GM23338 (cell line): ENCODE measurements at regions not wholly inside any gene's neighbourhood (a gene's known extent, or its start where the extent isn't known, plus 50 kb on each side); places are given as distances from the start of the nearest gene placed in this dataset.

Experiments used
- ATAC-seq: fragments of 200-7000 bp; cut with Tn5 transposase; 3 replicates; pipeline ENCODE4 v1.9.1; 2020
- DNase-seq: peaks from one replicate; pipeline ENCODE4 v3.0.0-alpha.2; 2015; ENCODE audit warnings: low spot score
- H2AFZ ChIP-seq: fragments of 200-600 bp; sonication (generic); 2 replicates; pipeline ENCODE4 v1.8.0; 2016; ENCODE audit warnings: antibody characterized with exemption, mild to moderate bottlenecking, moderate library complexity
- H3F3A ChIP-seq: fragments of 200-600 bp; sonication (generic); replicated peaks from 2 replicates; pipeline ENCODE4 v1.8.0; 2017; ENCODE audit warnings: antibody characterized with exemption, mixed run types, low read depth
- H3K27ac ChIP-seq: fragments of 200-600 bp; sonication (generic); 2 replicates; pipeline ENCODE4 v1.6.1; 2016; ENCODE audit warnings: low read depth
- H3K27me3 ChIP-seq: fragments of 200-600 bp; sonication (generic); 2 replicates; pipeline ENCODE4 v1.8.0; 2016; ENCODE audit warnings: mild to moderate bottlenecking, mixed run types, moderate library complexity; ENCODE audit not compliant: insufficient read depth
- H3K36me3 ChIP-seq: fragments of 200-600 bp; sonication (generic); 2 replicates; pipeline ENCODE4 v1.8.0; 2016; ENCODE audit warnings: mild to moderate bottlenecking; ENCODE audit not compliant: insufficient read depth
- H3K4me1 ChIP-seq: fragments of 200-600 bp; sonication (generic); 2 replicates; pipeline ENCODE4 v1.8.0; 2016; ENCODE audit warnings: mild to moderate bottlenecking, moderate library complexity; ENCODE audit not compliant: insufficient read depth
- H3K4me2 ChIP-seq: fragments of 200-600 bp; sonication (generic); 2 replicates; pipeline ENCODE4 v1.7.1; 2017; ENCODE audit warnings: mixed run types
- H3K4me3 ChIP-seq: fragments of 200-600 bp; sonication (generic); 2 replicates; pipeline ENCODE4 v1.6.1; 2016; ENCODE audit warnings: mixed run types
- H3K79me2 ChIP-seq: fragments of 200-600 bp; sonication (generic); replicated peaks from 2 replicates; pipeline ENCODE4 v1.8.0; 2017; ENCODE audit warnings: mild to moderate bottlenecking; ENCODE audit not compliant: insufficient read depth
- H3K9me2 ChIP-seq: fragments of 200-600 bp; sonication (generic); 2 replicates; pipeline ENCODE4 v1.8.0; 2017; ENCODE audit not compliant: insufficient read depth
- H4K20me1 ChIP-seq: fragments of 200-600 bp; sonication (generic); replicated peaks from 2 replicates; pipeline ENCODE4 v1.8.0; 2017; ENCODE audit warnings: mild to moderate bottlenecking; ENCODE audit not compliant: insufficient read depth
- H3K27ac Mint-ChIP-seq: 2 replicates; pipeline ENCODE4 v1.8.0; 2020; ENCODE audit warnings: inconsistent platforms, mild to moderate bottlenecking, moderate library complexity, mixed read lengths
- H3K27me3 Mint-ChIP-seq: 3 replicates; pipeline ENCODE4 v1.8.0; 2022; ENCODE audit warnings: low read depth, mild to moderate bottlenecking, moderate library complexity, mixed read lengths, inconsistent platforms; ENCODE audit not compliant: insufficient read depth, poor library complexity
- H3K36me3 Mint-ChIP-seq: 3 replicates; pipeline ENCODE4 v1.8.0; 2021; ENCODE audit warnings: low read depth, mild to moderate bottlenecking, inconsistent platforms, moderate library complexity, mixed read lengths
- H3K4me1 Mint-ChIP-seq: 3 replicates; pipeline ENCODE4 v1.8.0; 2020; ENCODE audit warnings: mild to moderate bottlenecking, inconsistent platforms, mixed read lengths
- H3K4me3 Mint-ChIP-seq: 3 replicates; pipeline ENCODE4 v1.8.0; 2021; ENCODE audit warnings: moderate library complexity, mild to moderate bottlenecking, inconsistent platforms, mixed read lengths
- H3K9me3 Mint-ChIP-seq: 3 replicates; pipeline ENCODE4 v1.8.0; 2020; ENCODE audit warnings: moderate library complexity, mild to moderate bottlenecking, inconsistent platforms, mixed read lengths
- CTCF ChIP-seq, 2 experiments: fragments of 200-600 bp in 1 of 2; sonication (generic) in 1 of 2; conservative IDR thresholded peaks; 2 replicates each; pipeline versions ENCODE4 v1.5.1 to v1.6.1; 2016 to 2017; ENCODE audit warnings: antibody characterized with exemption in 2 of 2, low read depth in 2 of 2, mild to moderate bottlenecking in 2 of 2, moderate library complexity in 1 of 2
- ETS1 ChIP-seq: IDR thresholded peaks from 2 replicates; pipeline ENCODE4 v1.6.1; 2016; ENCODE audit warnings: antibody characterized with exemption
- EZH2 ChIP-seq: fragments of 200-600 bp; sonication (generic); IDR thresholded peaks from one replicate; pipeline ENCODE4 v1.8.0; 2017; ENCODE audit warnings: antibody characterized with exemption, mild to moderate bottlenecking, low read depth; ENCODE audit not compliant: unreplicated experiment
- EZH2phosphoT487 ChIP-seq: fragments of 200-600 bp; sonication (generic); IDR thresholded peaks from one replicate; pipeline ENCODE4 v1.8.1; 2018; ENCODE audit warnings: antibody characterized with exemption; ENCODE audit not compliant: unreplicated experiment
- JUNB ChIP-seq: IDR thresholded peaks from one replicate; pipeline ENCODE4 v1.6.1; 2016; ENCODE audit warnings: antibody characterized with exemption; ENCODE audit not compliant: unreplicated experiment
- NANOG ChIP-seq: IDR thresholded peaks from 2 replicates; pipeline ENCODE4 v1.6.1; 2016; ENCODE audit warnings: antibody characterized with exemption, borderline replicate concordance
- ZNF114 ChIP-seq: fragments of 250-450 bp; sonication (Bioruptor Pico); IDR thresholded peaks from 2 replicates; pipeline ENCODE4 v1.5.0; 2020; ENCODE audit warnings: mild to moderate bottlenecking, moderate library complexity
- ZNF331 ChIP-seq: fragments of 250-450 bp; sonication (Bioruptor Pico); IDR thresholded peaks from 2 replicates; pipeline ENCODE4 v1.5.0; 2020; ENCODE audit warnings: low read depth, mild to moderate bottlenecking, moderate library complexity
- ZNF462 ChIP-seq: fragments of 250-450 bp; sonication (Bioruptor Pico); IDR thresholded peaks from 2 replicates; pipeline ENCODE4 v1.5.0; 2020; ENCODE audit warnings: mild to moderate bottlenecking, moderate library complexity

GRCh38 chr17:77844681-77845080, 113.8 kb upstream of the TNRC6C start:
- Mint-ChIP-seq H3K36me3 (no peaks in the 10 kb centered on the region), H3K27me3 (peaks cover 2% of the 10 kb centered on the region), H3K9me3 (no peaks in the 10 kb centered on the region), H3K27ac (no peak overlapping the region), H3K4me1 (peaks cover 14% of the 10 kb centered on the region; the same call in 2 of the 3 replicates), H3K4me3 (no peak overlapping the region)
- Histone ChIP-seq H3K27me3 (no peaks in the 10 kb centered on the region), H3K4me3 (no peak overlapping the region), H3K36me3 (no peaks in the 10 kb centered on the region), H3K4me1 (no peaks in the 10 kb centered on the region), H3K79me2 (no peaks in the 10 kb centered on the region), H3F3A (no peaks in the 10 kb centered on the region), H2AFZ (no peak overlapping the region), H3K4me2 (no peak overlapping the region), H3K27ac (no peak overlapping the region), H3K9me2 (peaks cover 2% of the 10 kb centered on the region; the same call in 1 of the 2 replicates), H4K20me1 (no peaks in the 10 kb centered on the region)
- DNase-seq = no peak
- no peak for ATAC-seq
- TF ChIP-seq NANOG = no peak
- TF ChIP-seq JUNB = no peak
- TF ChIP-seq ZNF114 = no peak

GRCh38 chr17:77845541-77846225, 112.8 kb upstream of the TNRC6C start:
- Histone ChIP-seq H3K9me2 (peaks cover 2% of the 10 kb centered on the region; the same call in 1 of the 2 replicates), H2AFZ (no peak overlapping the region), H3K36me3 (no peaks in the 10 kb centered on the region), H4K20me1 (no peaks in the 10 kb centered on the region), H3K4me2 (no peak overlapping the region), H3K79me2 (no peaks in the 10 kb centered on the region), H3F3A (no peaks in the 10 kb centered on the region), H3K27me3 (no peaks in the 10 kb centered on the region), H3K4me3 (no peak overlapping the region), H3K4me1 (no peaks in the 10 kb centered on the region), H3K27ac (no peak overlapping the region)
- ATAC-seq (no peak), DNase-seq (no peak)
- peaks cover 2% of the 10 kb centered on the region for H3K27me3 Mint-ChIP-seq
- peaks cover 14% of the 10 kb centered on the region; the same call in 2 of the 3 replicates for H3K4me1 Mint-ChIP-seq
- no peak overlapping the region for H3K27ac Mint-ChIP-seq
- H3K9me3 Mint-ChIP-seq = no peaks in the 10 kb centered on the region
- no peak overlapping the region for H3K4me3 Mint-ChIP-seq
- H3K36me3 Mint-ChIP-seq = no peaks in the 10 kb centered on the region
- no peak for TF ChIP-seq ETS1
- TF ChIP-seq ZNF331 (CRISPR knock-in tag) = no peak
- no peak for TF ChIP-seq EZH2phosphoT487
- no peak for TF ChIP-seq ZNF462
- TF ChIP-seq EZH2 = no peak
- no peak for TF ChIP-seq NANOG
- TF ChIP-seq CTCF (conservative IDR thresholded peaks at IDR 0.05; ENCODE audit: low read depth in 2 of 2) = no peak
